ENCODE measurements at regions not wholly inside any gene's neighbourhood (a gene's known extent, or its start where the extent isn't known, plus 50 kb on each side); places are given as distances from the start of the nearest gene placed in this dataset.
A peak's percentile ranks its signal among the peaks of the same experiment; 100 is the strongest.

- no peak overlapping the region for H3K27ac Mint-ChIP-seq
- no peak overlapping the region for H3K27ac ChIP-seq (ENCODE audit: low read depth in 1 of 2, low read length in 2 of 2)
- no peaks in the 10 kb centered on the region for H3K4me1 ChIP-seq (ENCODE audit: control insufficient read depth in 1 of 2, insufficient read depth in 2 of 2, low read length in 2 of 2)
- H3K36me3 Mint-ChIP-seq: no peaks in the 10 kb centered on the region
- WGBS (ENCODE audit: insufficient coverage): 80% methylated on average over 1 of the region's 5 CpGs
- no peaks in the 10 kb centered on the region for H3K27me3 ChIP-seq (ENCODE audit: control insufficient read depth in 2 of 2, insufficient read depth in 2 of 2, low read length in 2 of 2)
- H3K36me3 ChIP-seq (replicated peaks in 1 of 2; ENCODE audit: control insufficient read depth in 1 of 2, insufficient read depth in 2 of 2, low read length in 2 of 2): no peaks in the 10 kb centered on the region
- no peak overlapping the region for H3K4me2 ChIP-seq (replicated peaks; ENCODE audit: extremely low read depth, low read length, poor library complexity, severe bottlenecking)
- H3K4me3 Mint-ChIP-seq: no peak overlapping the region
- no peak overlapping the region for H3K9ac ChIP-seq (ENCODE audit: insufficient read depth, low read length, poor library complexity, severe bottlenecking)
- H4K20me1 ChIP-seq (ENCODE audit: insufficient read depth, low read length): no peaks in the 10 kb centered on the region
- TF ChIP-seq CTCF (IDR thresholded peaks at IDR 0.05): no peak
- H2AFZ ChIP-seq (ENCODE audit: insufficient read depth, low read depth, low read length, poor library complexity, severe bottlenecking): no peak overlapping the region
- H3K4me3 ChIP-seq (replicated peaks in 1 of 3; ENCODE audit: low read depth in 2 of 3, low read length in 3 of 3): no peak overlapping the region
- DNase-seq: no peak
- no peaks in the 10 kb centered on the region for H3K4me1 Mint-ChIP-seq
- no peaks in the 10 kb centered on the region for H3K9me3 ChIP-seq (replicated peaks in 1 of 2; ENCODE audit: control insufficient read depth in 1 of 2, insufficient read depth in 1 of 2, low read length in 2 of 2)
- no peaks in the 10 kb centered on the region for H3K79me2 ChIP-seq (ENCODE audit: insufficient read depth, low read length)
- no peaks in the 10 kb centered on the region for H3K27me3 Mint-ChIP-seq (ENCODE audit: low read depth in 3 of 3)
- no peaks in the 10 kb centered on the region for H3K9me3 Mint-ChIP-seq
- intact Hi-C loops (cut with micrococcal nuclease): no loop called here
These were observed 328.6 kb upstream of the PMFBP1 start for GRCh38 chr16:72500545-72500944.

GRCh38 chr16:72493716-72494415 is 321.9 kb upstream of the PMFBP1 start:
- Histone ChIP-seq H3K27ac (ENCODE audit: low read depth in 1 of 2, low read length in 2 of 2) (no peak overlapping the region), H3K9me3 (replicated peaks in 1 of 2; ENCODE audit: control insufficient read depth in 1 of 2, insufficient read depth in 1 of 2, low read length in 2 of 2) (no peaks in the 10 kb centered on the region), H3K4me1 (ENCODE audit: control insufficient read depth in 1 of 2, insufficient read depth in 2 of 2, low read length in 2 of 2) (no peaks in the 10 kb centered on the region), H3K4me2 (replicated peaks; ENCODE audit: extremely low read depth, low read length, poor library complexity, severe bottlenecking) (no peak overlapping the region), H2AFZ (ENCODE audit: insufficient read depth, low read depth, low read length, poor library complexity, severe bottlenecking) (no peak overlapping the region), H4K20me1 (ENCODE audit: insufficient read depth, low read length) (no peaks in the 10 kb centered on the region), H3K27me3 (ENCODE audit: control insufficient read depth in 2 of 2, insufficient read depth in 2 of 2, low read length in 2 of 2) (no peaks in the 10 kb centered on the region), H3K36me3 (replicated peaks in 1 of 2; ENCODE audit: control insufficient read depth in 1 of 2, insufficient read depth in 2 of 2, low read length in 2 of 2) (no peaks in the 10 kb centered on the region), H3K4me3 (replicated peaks in 1 of 3; ENCODE audit: low read depth in 2 of 3, low read length in 3 of 3) (no peak overlapping the region), H3K79me2 (ENCODE audit: insufficient read depth, low read length) (no peaks in the 10 kb centered on the region), H3K9ac (ENCODE audit: insufficient read depth, low read length, poor library complexity, severe bottlenecking) (no peak overlapping the region)
- Mint-ChIP-seq H3K36me3 (no peaks in the 10 kb centered on the region), H3K27ac (peak overlapping the region in 1 of 7 donors; percentile 9), H3K4me3 (no peak overlapping the region), H3K27me3 (ENCODE audit: low read depth in 3 of 3) (no peaks in the 10 kb centered on the region), H3K9me3 (no peaks in the 10 kb centered on the region), H3K4me1 (no peaks in the 10 kb centered on the region)
- no peak for DNase-seq
- intact Hi-C loops (cut with micrococcal nuclease): no loop called here
- WGBS (ENCODE audit: insufficient coverage): no CpG with 5 or more reads among the region's 9 CpGs
- no peak for TF ChIP-seq CTCF (IDR thresholded peaks at IDR 0.05)
